MM.1S (cell line): ENCODE measurements at regions not wholly inside any gene's neighbourhood (a gene's known extent, or its start where the extent isn't known, plus 50 kb on each side); places are given as distances from the start of the nearest gene placed in this dataset.

Experiments
- DNase-seq: peaks from one replicate; pipeline ENCODE4 v3.0.0-alpha.2; 2015
- H2AFZ ChIP-seq: fragments of 300-600 bp; sonication (generic); 2 replicates; pipeline ENCODE4 v1.6.0; 2016; ENCODE audit warnings: antibody characterized with exemption, low read length
- H3F3A ChIP-seq: fragments of 300-600 bp; sonication (generic); 2 replicates; pipeline ENCODE4 v1.6.1; 2016; ENCODE audit warnings: mild to moderate bottlenecking, antibody characterized with exemption, low read length, moderate library complexity, mixed read lengths; ENCODE audit not compliant: insufficient read depth
- H3K27ac ChIP-seq: fragments of 300-600 bp; sonication (generic); 2 replicates; pipeline ENCODE4 v1.5.1; 2016; ENCODE audit warnings: mild to moderate bottlenecking, low read length
- H3K27me3 ChIP-seq: fragments of 300-600 bp; sonication (generic); replicated peaks from 2 replicates; pipeline ENCODE4 v1.6.0; 2016; ENCODE audit warnings: low read length; ENCODE audit not compliant: insufficient read depth
- H3K36me3 ChIP-seq: fragments of 300-600 bp; sonication (generic); replicated peaks from 2 replicates; pipeline ENCODE4 v1.6.1; 2016; ENCODE audit warnings: mild to moderate bottlenecking, low read length, mixed read lengths; ENCODE audit not compliant: insufficient read depth
- H3K4me1 ChIP-seq: fragments of 300-600 bp; sonication (generic); 2 replicates; pipeline ENCODE4 v1.6.1; 2016; ENCODE audit warnings: low read length, mixed read lengths
- H3K4me2 ChIP-seq: fragments of 300-600 bp; sonication (generic); 2 replicates; pipeline ENCODE4 v1.6.0; 2016; ENCODE audit warnings: low read depth, low read length
- H3K4me3 ChIP-seq: fragments of 300-600 bp; sonication (generic); 2 replicates; pipeline ENCODE4 v1.5.1; 2016; ENCODE audit warnings: low read length, mixed read lengths
- H3K79me2 ChIP-seq: fragments of 300-600 bp; sonication (generic); 2 replicates; pipeline ENCODE4 v1.6.1; 2016; ENCODE audit warnings: mixed run types, low read length, mixed read lengths
- H3K9ac ChIP-seq: fragments of 300-600 bp; sonication (generic); 2 replicates; pipeline ENCODE4 v1.6.1; 2016; ENCODE audit warnings: low read length, mixed read lengths
- H3K9me2 ChIP-seq: fragments of 300-600 bp; sonication (generic); replicated peaks from 2 replicates; pipeline ENCODE4 v1.6.1; 2016; ENCODE audit warnings: mild to moderate bottlenecking, low read length, mixed read lengths; ENCODE audit not compliant: insufficient read depth
- H3K9me3 ChIP-seq: fragments of 300-600 bp; sonication (generic); replicated peaks from 2 replicates; pipeline ENCODE4 v1.6.1; 2016; ENCODE audit warnings: mild to moderate bottlenecking, low read length, mixed read lengths; ENCODE audit not compliant: insufficient read depth
- H4K20me1 ChIP-seq: fragments of 300-600 bp; sonication (generic); 2 replicates; pipeline ENCODE4 v1.6.1; 2016; ENCODE audit warnings: mild to moderate bottlenecking, low read length, moderate library complexity, mixed read lengths; ENCODE audit not compliant: insufficient read depth
- EZH2 ChIP-seq: fragments of 300-600 bp; sonication (generic); optimal IDR thresholded peaks from 2 replicates; pipeline ENCODE3; 2017; ENCODE audit warnings: low read depth, mild to moderate bottlenecking, antibody characterized with exemption, low read length, mixed read lengths
- EZH2phosphoT487 ChIP-seq: fragments of 300-600 bp; sonication (generic); IDR thresholded peaks from 2 replicates; pipeline ENCODE4 v1.6.1; 2018; ENCODE audit warnings: antibody characterized with exemption, low read length
- TF ChIP-seq, protein P1 (sequence below): fragments of 300-600 bp; sonication (generic); IDR thresholded peaks from 2 replicates; pipeline ENCODE4 v1.5.1; 2016; ENCODE audit warnings: antibody characterized with exemption, low read length, mixed read lengths

DNA sequence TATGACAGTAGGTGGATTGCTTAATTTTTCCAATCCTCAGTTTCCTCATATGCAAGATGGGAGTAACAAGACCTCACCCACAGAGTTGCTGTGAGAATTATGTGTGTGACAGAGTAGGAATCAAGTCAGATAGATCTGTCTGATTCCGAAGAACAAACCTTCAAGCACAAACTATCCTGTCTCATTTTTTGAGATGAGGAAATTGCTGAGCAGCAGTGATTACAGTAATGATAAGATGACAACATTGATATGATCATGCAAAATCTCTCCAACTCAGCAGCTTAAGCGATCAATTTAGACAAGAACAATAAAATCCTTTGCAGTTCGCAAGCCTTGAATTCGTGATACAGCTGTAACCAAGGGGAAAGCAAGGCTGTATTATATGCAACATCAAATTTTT is 474.1 kb downstream of the OMA1 start:
- Histone ChIP-seq H3F3A (no peaks in the 10 kb centered on the region), H3K9me3 (no peaks in the 10 kb centered on the region), H3K79me2 (no peaks in the 10 kb centered on the region), H3K9me2 (no peaks in the 10 kb centered on the region), H3K4me3 (no peak overlapping the region), H3K27me3 (no peaks in the 10 kb centered on the region), H3K9ac (no peak overlapping the region), H3K36me3 (no peaks in the 10 kb centered on the region), H3K4me1 (no peaks in the 10 kb centered on the region), H2AFZ (no peak overlapping the region), H4K20me1 (no peaks in the 10 kb centered on the region), H3K4me2 (no peak overlapping the region), H3K27ac (no peak overlapping the region)
- DNase-seq: no peak
- no peak for TF ChIP-seq EZH2
- no peak for TF ChIP-seq EZH2phosphoT487
- TF ChIP-seq, protein P1, sequence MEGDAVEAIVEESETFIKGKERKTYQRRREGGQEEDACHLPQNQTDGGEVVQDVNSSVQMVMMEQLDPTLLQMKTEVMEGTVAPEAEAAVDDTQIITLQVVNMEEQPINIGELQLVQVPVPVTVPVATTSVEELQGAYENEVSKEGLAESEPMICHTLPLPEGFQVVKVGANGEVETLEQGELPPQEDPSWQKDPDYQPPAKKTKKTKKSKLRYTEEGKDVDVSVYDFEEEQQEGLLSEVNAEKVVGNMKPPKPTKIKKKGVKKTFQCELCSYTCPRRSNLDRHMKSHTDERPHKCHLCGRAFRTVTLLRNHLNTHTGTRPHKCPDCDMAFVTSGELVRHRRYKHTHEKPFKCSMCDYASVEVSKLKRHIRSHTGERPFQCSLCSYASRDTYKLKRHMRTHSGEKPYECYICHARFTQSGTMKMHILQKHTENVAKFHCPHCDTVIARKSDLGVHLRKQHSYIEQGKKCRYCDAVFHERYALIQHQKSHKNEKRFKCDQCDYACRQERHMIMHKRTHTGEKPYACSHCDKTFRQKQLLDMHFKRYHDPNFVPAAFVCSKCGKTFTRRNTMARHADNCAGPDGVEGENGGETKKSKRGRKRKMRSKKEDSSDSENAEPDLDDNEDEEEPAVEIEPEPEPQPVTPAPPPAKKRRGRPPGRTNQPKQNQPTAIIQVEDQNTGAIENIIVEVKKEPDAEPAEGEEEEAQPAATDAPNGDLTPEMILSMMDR: no peak

DNA sequence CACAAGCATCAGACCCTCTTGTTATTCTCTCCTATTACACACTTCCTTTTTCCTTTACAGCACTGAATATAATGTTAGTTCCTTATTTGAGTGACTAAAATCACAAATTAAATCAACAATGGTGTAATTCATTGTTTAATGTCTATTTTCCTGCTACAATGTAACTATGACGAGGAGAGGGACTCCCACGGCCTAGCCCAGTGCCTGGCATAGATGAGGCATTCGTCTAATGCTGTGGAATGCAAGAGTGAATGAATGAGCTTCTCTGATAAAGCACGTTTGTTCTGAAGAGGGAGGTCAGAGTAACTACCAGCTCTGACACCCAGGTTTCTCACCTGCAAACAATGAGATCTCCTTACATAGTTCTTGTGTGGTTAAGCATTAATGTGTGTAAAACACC is 479.4 kb downstream of the OMA1 start:
- H3K9me3 ChIP-seq: no peaks in the 10 kb centered on the region
- H3K9ac ChIP-seq: no peak overlapping the region
- no peaks in the 10 kb centered on the region for H3F3A ChIP-seq
- H4K20me1 ChIP-seq: no peaks in the 10 kb centered on the region
- H3K27me3 ChIP-seq: no peaks in the 10 kb centered on the region
- H3K27ac ChIP-seq: no peak overlapping the region
- TF ChIP-seq, protein P1: no peak
- TF ChIP-seq EZH2phosphoT487: no peak
- TF ChIP-seq EZH2: no peak
- H3K36me3 ChIP-seq: no peaks in the 10 kb centered on the region
- H3K4me3 ChIP-seq: no peak overlapping the region
- H3K9me2 ChIP-seq: no peaks in the 10 kb centered on the region
- H3K79me2 ChIP-seq: no peaks in the 10 kb centered on the region
- no peak for DNase-seq
- no peak overlapping the region for H2AFZ ChIP-seq
- no peak overlapping the region for H3K4me2 ChIP-seq
- H3K4me1 ChIP-seq: no peaks in the 10 kb centered on the region

DNA sequence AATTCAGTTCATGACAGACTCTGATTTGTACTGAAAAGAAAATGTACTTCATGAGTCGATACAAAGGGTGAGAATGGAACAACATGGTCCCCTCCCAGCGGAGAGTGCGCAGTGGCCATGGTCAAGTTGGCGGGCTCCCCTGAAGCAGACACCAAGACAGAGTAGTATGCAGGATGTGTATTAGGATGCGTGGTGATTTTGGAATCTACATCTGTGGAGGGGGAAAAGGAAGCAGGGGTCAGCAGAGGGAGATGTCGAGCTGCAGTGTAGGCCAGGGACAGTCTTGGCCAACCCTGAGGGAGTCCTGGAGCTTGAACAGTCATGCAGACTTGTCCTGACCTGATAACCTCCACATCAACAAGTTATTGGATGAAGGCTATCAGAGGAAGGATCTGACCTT is 481.0 kb downstream of the OMA1 start:
- Histone ChIP-seq H3K27ac (no peak overlapping the region), H3K9me3 (no peaks in the 10 kb centered on the region), H3K9me2 (no peaks in the 10 kb centered on the region), H2AFZ (no peak overlapping the region), H3K27me3 (no peaks in the 10 kb centered on the region), H3K4me2 (no peak overlapping the region), H3K79me2 (no peaks in the 10 kb centered on the region), H4K20me1 (no peaks in the 10 kb centered on the region), H3F3A (no peaks in the 10 kb centered on the region), H3K36me3 (no peaks in the 10 kb centered on the region), H3K4me3 (no peak overlapping the region), H3K9ac (no peak overlapping the region), H3K4me1 (no peaks in the 10 kb centered on the region)
- TF ChIP-seq EZH2phosphoT487: no peak
- no peak for TF ChIP-seq EZH2
- TF ChIP-seq, protein P1: no peak
- DNase-seq: no peak
